ENCODE measurements at regions not wholly inside any gene's neighbourhood (a gene's known extent, or its start where the extent isn't known, plus 50 kb on each side); places are given as distances from the start of the nearest gene placed in this dataset.
A peak's percentile ranks its signal among the peaks of the same experiment; 100 is the strongest.

DNA sequence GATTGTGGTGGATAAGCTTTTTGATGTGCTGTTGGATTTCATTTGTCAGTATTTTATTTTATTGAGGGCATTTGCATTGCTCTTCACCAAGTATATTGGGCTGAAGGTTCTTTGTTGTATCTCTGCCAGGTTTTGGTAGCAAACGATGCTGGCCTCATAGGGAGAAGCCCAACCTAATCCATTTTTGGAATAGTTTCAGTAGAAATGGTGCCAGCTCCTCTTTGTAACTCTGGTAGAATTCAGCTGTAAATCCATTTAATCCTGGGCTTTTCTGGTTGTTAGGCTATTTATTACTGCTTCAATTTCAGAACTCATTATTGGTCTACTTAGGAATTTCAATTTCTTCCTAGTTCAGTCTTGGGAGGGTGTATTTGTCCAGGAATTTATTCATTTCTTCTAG is 309.8 kb upstream of the SETBP1 start:
- Histone ChIP-seq H3K27me3 (ENCODE audit: control insufficient read depth, insufficient read depth, low read length) (no peaks in the 10 kb centered on the region), H3K36me3 (ENCODE audit: control insufficient read depth, insufficient read depth, low read length) (no peaks in the 10 kb centered on the region), H3K9me3 (replicated peaks; ENCODE audit: control insufficient read depth, low read depth, low read length) (peaks cover 14% of the 10 kb centered on the region), H3K4me1 (ENCODE audit: control insufficient read depth, insufficient read depth, low read length) (no peaks in the 10 kb centered on the region), H3K27ac (ENCODE audit: low read length) (no peak overlapping the region), H3K4me3 (ENCODE audit: low read length) (no peak overlapping the region)
- no CpG with 5 or more reads among the region's 1 CpG for WGBS (ENCODE audit: insufficient coverage)
- peak; percentile 56 for DNase-seq

- Histone ChIP-seq H3K27ac (ENCODE audit: low read length) (no peak overlapping the region), H3K27me3 (ENCODE audit: control insufficient read depth, insufficient read depth, low read length) (no peaks in the 10 kb centered on the region), H3K4me3 (ENCODE audit: low read length) (no peak overlapping the region), H3K36me3 (ENCODE audit: control insufficient read depth, insufficient read depth, low read length) (no peaks in the 10 kb centered on the region), H3K4me1 (ENCODE audit: control insufficient read depth, insufficient read depth, low read length) (no peaks in the 10 kb centered on the region), H3K9me3 (replicated peaks; ENCODE audit: control insufficient read depth, low read depth, low read length) (peaks cover 11% of the 10 kb centered on the region)
- DNase-seq, result no peak
- WGBS (ENCODE audit: insufficient coverage), result 100% methylated on average over 2 of the region's 3 CpGs
Measured at GRCh38 chr18:44374966-44375365, 305.7 kb upstream of the SETBP1 start.

GRCh38 chr18:44386401-44386800 is 294.3 kb upstream of the SETBP1 start:
- DNase-seq, result peak; percentile 64
- no peaks in the 10 kb centered on the region for H3K9me3 ChIP-seq (replicated peaks; ENCODE audit: control insufficient read depth, low read depth, low read length)
- no peak overlapping the region for H3K4me3 ChIP-seq (ENCODE audit: low read length)
- no peaks in the 10 kb centered on the region for H3K27me3 ChIP-seq (ENCODE audit: control insufficient read depth, insufficient read depth, low read length)
- WGBS (ENCODE audit: insufficient coverage), result 20% methylated on average over 1 of the region's 5 CpGs
- no peak overlapping the region for H3K27ac ChIP-seq (ENCODE audit: low read length)
- no peaks in the 10 kb centered on the region for H3K4me1 ChIP-seq (ENCODE audit: control insufficient read depth, insufficient read depth, low read length)
- H3K36me3 ChIP-seq (ENCODE audit: control insufficient read depth, insufficient read depth, low read length), result no peaks in the 10 kb centered on the region

GRCh38 chr18:44388329-44388728 is 292.4 kb upstream of the SETBP1 start:
- no peaks in the 10 kb centered on the region for H3K36me3 ChIP-seq (ENCODE audit: control insufficient read depth, insufficient read depth, low read length)
- no peak overlapping the region for H3K27ac ChIP-seq (ENCODE audit: low read length)
- DNase-seq, result peak; percentile 84
- WGBS (ENCODE audit: insufficient coverage), result no CpG with 5 or more reads among the region's 2 CpGs
- no peaks in the 10 kb centered on the region for H3K27me3 ChIP-seq (ENCODE audit: control insufficient read depth, insufficient read depth, low read length)
- H3K4me1 ChIP-seq (ENCODE audit: control insufficient read depth, insufficient read depth, low read length), result no peaks in the 10 kb centered on the region
- H3K4me3 ChIP-seq (ENCODE audit: low read length), result no peak overlapping the region
- H3K9me3 ChIP-seq (replicated peaks; ENCODE audit: control insufficient read depth, low read depth, low read length), result no peaks in the 10 kb centered on the region

DNA sequence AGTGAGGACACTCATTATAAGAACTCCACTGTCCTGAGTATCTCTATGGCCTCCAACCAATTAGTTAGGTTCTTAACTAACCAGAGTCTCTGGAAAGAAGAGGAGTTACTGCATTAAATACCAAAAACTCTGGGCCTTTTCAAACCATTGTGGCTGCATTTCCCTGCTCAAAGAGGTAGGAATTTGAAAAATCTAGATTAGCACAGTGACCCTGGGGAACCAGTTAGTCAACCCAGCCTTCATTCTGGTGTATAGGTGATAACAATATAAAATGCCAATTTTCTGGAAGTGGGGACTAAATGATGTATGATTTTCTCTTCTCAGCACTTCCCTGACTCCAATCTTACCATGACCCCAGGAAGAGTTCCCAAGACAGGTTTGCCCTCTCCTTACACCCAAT is 287.8 kb upstream of the SETBP1 start:
- no peak overlapping the region for H3K4me3 ChIP-seq (ENCODE audit: low read length)
- H3K27ac ChIP-seq (ENCODE audit: low read length), result no peak overlapping the region
- H3K4me1 ChIP-seq (ENCODE audit: control insufficient read depth, insufficient read depth, low read length), result no peaks in the 10 kb centered on the region
- H3K36me3 ChIP-seq (ENCODE audit: control insufficient read depth, insufficient read depth, low read length), result no peaks in the 10 kb centered on the region
- no peaks in the 10 kb centered on the region for H3K27me3 ChIP-seq (ENCODE audit: control insufficient read depth, insufficient read depth, low read length)
- H3K9me3 ChIP-seq (replicated peaks; ENCODE audit: control insufficient read depth, low read depth, low read length), result no peaks in the 10 kb centered on the region
- DNase-seq, result no peak

- no peak for DNase-seq
- Histone ChIP-seq H3K4me3 (ENCODE audit: low read length) (no peak overlapping the region), H3K9me3 (replicated peaks; ENCODE audit: control insufficient read depth, low read depth, low read length) (no peaks in the 10 kb centered on the region), H3K27me3 (ENCODE audit: control insufficient read depth, insufficient read depth, low read length) (no peaks in the 10 kb centered on the region), H3K27ac (ENCODE audit: low read length) (no peak overlapping the region), H3K36me3 (ENCODE audit: control insufficient read depth, insufficient read depth, low read length) (no peaks in the 10 kb centered on the region), H3K4me1 (ENCODE audit: control insufficient read depth, insufficient read depth, low read length) (no peaks in the 10 kb centered on the region)
- no CpG with 5 or more reads among the region's 2 CpGs for WGBS (ENCODE audit: insufficient coverage)
Measured at GRCh38 chr18:44393406-44393805, 287.3 kb upstream of the SETBP1 start.

DNA sequence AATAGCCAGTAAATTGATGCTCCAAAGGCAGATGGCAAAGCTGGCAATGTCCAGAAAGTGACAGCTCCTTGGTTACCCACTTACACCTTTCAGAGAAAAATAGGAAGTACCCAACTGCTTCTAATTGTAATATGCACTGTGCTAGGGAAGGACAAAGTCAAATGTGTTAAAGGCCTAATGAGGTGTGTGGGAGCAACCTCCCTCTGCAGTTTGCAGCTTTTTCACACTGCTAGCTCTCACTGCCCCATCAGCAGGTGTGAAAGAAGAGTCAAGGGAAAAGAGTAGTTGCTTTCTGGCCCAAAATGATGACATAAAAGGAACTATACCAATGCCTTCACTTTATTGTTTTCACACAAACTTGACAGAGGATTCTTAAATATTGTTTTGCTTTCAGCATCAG is 284.1 kb upstream of the SETBP1 start:
- no peaks in the 10 kb centered on the region for H3K9me3 ChIP-seq (replicated peaks; ENCODE audit: control insufficient read depth, low read depth, low read length)
- no peak for DNase-seq
- H3K4me3 ChIP-seq (ENCODE audit: low read length), result no peak overlapping the region
- H3K27me3 ChIP-seq (ENCODE audit: control insufficient read depth, insufficient read depth, low read length), result no peaks in the 10 kb centered on the region
- no peaks in the 10 kb centered on the region for H3K36me3 ChIP-seq (ENCODE audit: control insufficient read depth, insufficient read depth, low read length)
- no peaks in the 10 kb centered on the region for H3K4me1 ChIP-seq (ENCODE audit: control insufficient read depth, insufficient read depth, low read length)
- no peak overlapping the region for H3K27ac ChIP-seq (ENCODE audit: low read length)

DNA sequence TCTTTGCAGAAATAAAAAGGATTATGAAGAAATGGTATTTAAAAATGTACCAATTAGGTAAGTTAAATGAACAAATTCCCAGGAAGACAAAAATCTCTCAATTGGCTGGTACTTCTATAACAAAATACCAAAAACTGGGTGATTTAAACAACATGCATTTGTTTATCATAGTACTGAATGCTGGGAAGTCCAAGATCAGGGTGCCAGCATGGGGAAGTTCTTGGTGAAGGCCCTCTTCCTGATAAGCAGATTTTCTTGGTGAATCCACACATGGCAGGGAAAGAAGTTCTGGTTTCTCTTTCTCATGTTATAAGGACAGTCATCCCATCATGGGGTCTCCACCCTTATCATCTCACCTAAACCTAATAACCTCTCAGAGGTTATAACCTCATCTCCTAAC is 271.6 kb upstream of the SETBP1 start:
- H3K4me1 ChIP-seq (ENCODE audit: control insufficient read depth, insufficient read depth, low read length), result no peaks in the 10 kb centered on the region
- no peaks in the 10 kb centered on the region for H3K27me3 ChIP-seq (ENCODE audit: control insufficient read depth, insufficient read depth, low read length)
- DNase-seq, result no peak
- H3K27ac ChIP-seq (ENCODE audit: low read length), result no peak overlapping the region
- H3K36me3 ChIP-seq (ENCODE audit: control insufficient read depth, insufficient read depth, low read length), result no peaks in the 10 kb centered on the region
- no peaks in the 10 kb centered on the region for H3K9me3 ChIP-seq (replicated peaks; ENCODE audit: control insufficient read depth, low read depth, low read length)
- no peak overlapping the region for H3K4me3 ChIP-seq (ENCODE audit: low read length)

DNA sequence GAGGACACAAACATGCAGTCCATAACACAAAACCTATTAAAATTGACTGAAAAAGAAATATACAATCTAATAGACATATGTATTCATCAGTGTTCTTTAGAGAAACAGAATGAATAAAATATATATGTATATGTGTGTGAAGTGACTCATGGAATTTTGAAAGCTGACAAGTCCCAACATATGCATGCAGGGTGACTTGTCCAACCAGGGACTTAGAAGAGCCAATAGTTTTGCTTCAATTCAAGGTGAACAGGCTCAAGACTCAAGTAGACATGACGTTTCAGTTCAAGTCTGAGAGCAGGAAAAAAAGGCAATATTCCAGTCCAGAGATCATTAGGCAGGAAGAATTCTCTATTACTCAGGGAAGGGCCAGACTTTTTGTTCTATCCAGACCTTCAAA is 271.2 kb upstream of the SETBP1 start:
- WGBS (ENCODE audit: insufficient coverage), result 80% methylated on average over 1 of the region's 1 CpG

GRCh38 chr18:44410740-44411139 is 269.9 kb upstream of the SETBP1 start:
- no peak for DNase-seq
- H3K36me3 ChIP-seq (ENCODE audit: control insufficient read depth, insufficient read depth, low read length), result no peaks in the 10 kb centered on the region
- H3K4me3 ChIP-seq (ENCODE audit: low read length), result no peak overlapping the region
- no peaks in the 10 kb centered on the region for H3K9me3 ChIP-seq (replicated peaks; ENCODE audit: control insufficient read depth, low read depth, low read length)
- H3K27me3 ChIP-seq (ENCODE audit: control insufficient read depth, insufficient read depth, low read length), result no peaks in the 10 kb centered on the region
- H3K27ac ChIP-seq (ENCODE audit: low read length), result no peak overlapping the region
- H3K4me1 ChIP-seq (ENCODE audit: control insufficient read depth, insufficient read depth, low read length), result no peaks in the 10 kb centered on the region

More for the DNA sequence above, 271.2 kb upstream of the SETBP1 start:
- H3K4me1 ChIP-seq (ENCODE audit: control insufficient read depth, insufficient read depth, low read length), result no peaks in the 10 kb centered on the region
- no peaks in the 10 kb centered on the region for H3K27me3 ChIP-seq (ENCODE audit: control insufficient read depth, insufficient read depth, low read length)
- H3K27ac ChIP-seq (ENCODE audit: low read length), result no peak overlapping the region
- no peak for DNase-seq
- H3K4me3 ChIP-seq (ENCODE audit: low read length), result no peak overlapping the region
- H3K36me3 ChIP-seq (ENCODE audit: control insufficient read depth, insufficient read depth, low read length), result no peaks in the 10 kb centered on the region
- H3K9me3 ChIP-seq (replicated peaks; ENCODE audit: control insufficient read depth, low read depth, low read length), result no peaks in the 10 kb centered on the region

- H3K4me1 ChIP-seq (ENCODE audit: control insufficient read depth, insufficient read depth, low read length), result no peaks in the 10 kb centered on the region
- DNase-seq, result peak; percentile 77
- no peak overlapping the region for H3K4me3 ChIP-seq (ENCODE audit: low read length)
- no peaks in the 10 kb centered on the region for H3K9me3 ChIP-seq (replicated peaks; ENCODE audit: control insufficient read depth, low read depth, low read length)
- H3K36me3 ChIP-seq (ENCODE audit: control insufficient read depth, insufficient read depth, low read length), result no peaks in the 10 kb centered on the region
- H3K27ac ChIP-seq (ENCODE audit: low read length), result no peak overlapping the region
- no peaks in the 10 kb centered on the region for H3K27me3 ChIP-seq (ENCODE audit: control insufficient read depth, insufficient read depth, low read length)
Measured at GRCh38 chr18:44411262-44411905, 269.3 kb upstream of the SETBP1 start.

Measured in muscle of leg (tissue), 3 donors.